GM12878 (cell line): ENCODE measurements at regions not wholly inside any gene's neighbourhood (a gene's known extent, or its start where the extent isn't known, plus 50 kb on each side); places are given as distances from the start of the nearest gene placed in this dataset.

Source experiments
- CTCF ChIP-seq, 3 experiments: IDR thresholded peaks in 2 of 3; conservative IDR thresholded peaks in 1 of 3; 2 replicates each; pipeline ENCODE4 v1.5.1; 2011; ENCODE audit warnings: low read depth in 3 of 3, low read length in 3 of 3, mild to moderate bottlenecking in 3 of 3, control low read depth in 2 of 3, moderate library complexity in 2 of 3, inconsistent platforms in 1 of 3, mixed read lengths in 1 of 3; ENCODE audit not compliant: control insufficient read depth in 2 of 3, insufficient read depth in 1 of 3; ENCODE audit errors: extremely low read depth in 1 of 3
- EP300 ChIP-seq, 2 experiments: fragments of 150-350 bp in 1 of 2; IDR thresholded peaks; 2 replicates each; pipeline ENCODE4 v1.6.1; 2011 to 2012; ENCODE audit warnings: low read depth in 2 of 2, low read length in 2 of 2, borderline replicate concordance in 1 of 2, improper control_type of control experiment in 1 of 2, inconsistent platforms in 1 of 2; ENCODE audit not compliant: control insufficient read depth in 1 of 2
- POLR2AphosphoS5 ChIP-seq: IDR thresholded peaks from 2 replicates; pipeline ENCODE4 v1.6.1; 2011; ENCODE audit warnings: mild to moderate bottlenecking, low read length, inconsistent platforms
- POU2F2 ChIP-seq: IDR thresholded peaks from 3 replicates; pipeline ENCODE4 v1.6.1; 2011; ENCODE audit warnings: low read depth, mild to moderate bottlenecking, low read length, borderline replicate concordance
- SP1 ChIP-seq: IDR thresholded peaks from one replicate; pipeline ENCODE4 v1.6.1; 2011; ENCODE audit warnings: low read depth, low read length
- TAF1 ChIP-seq: IDR thresholded peaks from 2 replicates; pipeline ENCODE4 v1.6.1; 2011; ENCODE audit warnings: mild to moderate bottlenecking, low read depth, low read length, borderline replicate concordance
- TCF7 ChIP-seq: IDR thresholded peaks from 2 replicates; pipeline ENCODE4 v1.6.1; 2014; ENCODE audit warnings: antibody characterized with exemption, borderline replicate concordance
- USF1 ChIP-seq: IDR thresholded peaks from 2 replicates; pipeline ENCODE4 v1.6.1; 2011; ENCODE audit warnings: borderline replicate concordance, low read depth, mild to moderate bottlenecking, moderate library complexity, mixed read lengths, low read length; ENCODE audit not compliant: insufficient read depth; ENCODE audit errors: extremely low read length
- YY1 ChIP-seq: IDR thresholded peaks from 2 replicates; pipeline ENCODE4 v1.6.1; 2011; ENCODE audit warnings: low read depth, mild to moderate bottlenecking, low read length

- TF ChIP-seq TAF1 (no peak), CTCF (IDR thresholded peaks at IDR 0.05 in 2 of 3, conservative IDR thresholded peaks at IDR 0.05 in 1 of 3; ENCODE audit: control insufficient read depth in 2 of 3, extremely low read depth in 1 of 3, insufficient read depth in 1 of 3, low read depth in 3 of 3, low read length in 3 of 3) (no peak), EP300 (IDR thresholded peaks at IDR 0.05; ENCODE audit: borderline replicate concordance in 1 of 2, control insufficient read depth in 1 of 2, low read depth in 2 of 2, low read length in 2 of 2) (no peak), SP1 (no peak), TCF7 (no peak), POU2F2 (no peak), POLR2AphosphoS5 (no peak), YY1 (no peak), USF1 (no peak)
Measured at GRCh38 chr3:78343221-78343620, 1303.3 kb downstream of the ROBO2 start.
